DMS 273 (cell line): ENCODE measurements at regions not wholly inside any gene's neighbourhood (a gene's known extent, or its start where the extent isn't known, plus 50 kb on each side); places are given as distances from the start of the nearest gene placed in this dataset.
"Not testable (repeated sequence)": the region's sequence is repeated elsewhere in the genome, so short reads cannot be mapped to it uniquely, and the experiment has no call there.

ENCODE experiments used
- DNase-seq: peaks from one replicate; lab custom pipeline; 2025; ENCODE audit not compliant: unreplicated experiment; lab: John Stamatoyannopoulos, UW

DNA sequence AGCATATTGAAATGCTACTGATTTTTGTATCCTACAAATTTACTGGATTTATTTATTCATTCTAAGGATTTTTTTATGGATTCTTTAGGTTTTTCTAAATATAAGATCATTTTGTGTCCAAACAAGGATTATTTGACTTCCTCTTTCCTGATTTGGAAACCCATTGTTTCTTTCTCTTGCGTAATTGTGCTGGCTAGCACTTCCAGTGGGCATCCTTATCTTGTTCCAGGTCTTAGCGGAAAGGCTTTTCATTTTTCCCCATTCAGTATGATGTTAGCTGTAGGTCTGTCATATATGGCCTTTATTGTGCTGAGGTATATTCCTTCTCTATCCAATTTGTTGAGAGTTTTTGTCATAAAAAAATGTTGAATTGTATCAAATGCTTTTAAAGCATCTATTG lies 57.2 kb upstream of the RHOJ start:
- no peak for DNase-seq

DNA sequence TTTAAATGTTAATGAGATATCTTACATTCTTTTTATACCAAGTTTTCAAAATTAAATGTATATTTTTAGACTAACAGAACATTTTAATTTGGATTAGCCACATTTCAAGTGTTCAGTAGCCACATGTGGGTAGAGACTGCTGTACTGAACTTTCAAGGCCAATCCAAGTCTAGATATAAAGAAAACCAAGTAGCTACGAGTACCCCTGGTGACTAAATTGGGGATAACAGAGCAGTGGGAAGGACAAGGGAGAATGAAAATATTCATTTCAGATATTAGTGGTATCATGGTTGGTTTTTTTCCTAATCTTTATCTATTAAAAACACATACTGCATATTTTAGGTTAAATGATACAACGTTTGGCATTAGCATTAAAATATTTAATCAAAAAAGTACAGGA lies 69.4 kb upstream of the RHOJ start:
- peak; percentile 25 for DNase-seq

DNA sequence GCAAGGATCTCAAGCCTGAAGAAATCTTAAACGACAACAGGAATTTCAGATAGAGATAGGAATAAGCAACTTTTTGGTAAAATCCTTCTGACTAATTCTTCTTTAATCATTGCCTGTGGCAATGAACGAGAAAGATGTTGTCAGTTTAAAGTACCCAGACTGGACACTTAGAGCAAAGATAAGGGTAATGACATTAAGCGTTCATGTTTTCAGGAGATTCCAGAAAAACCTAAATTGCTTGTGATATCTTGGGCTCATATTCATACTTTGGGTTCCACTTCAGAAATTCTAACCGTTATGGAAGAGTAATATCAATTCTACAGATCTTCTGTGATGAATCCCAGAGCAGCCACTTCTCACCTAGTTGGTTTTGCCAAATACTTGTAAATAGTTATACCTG lies 73.7 kb upstream of the RHOJ start:
- DNase-seq = no peak

DNA sequence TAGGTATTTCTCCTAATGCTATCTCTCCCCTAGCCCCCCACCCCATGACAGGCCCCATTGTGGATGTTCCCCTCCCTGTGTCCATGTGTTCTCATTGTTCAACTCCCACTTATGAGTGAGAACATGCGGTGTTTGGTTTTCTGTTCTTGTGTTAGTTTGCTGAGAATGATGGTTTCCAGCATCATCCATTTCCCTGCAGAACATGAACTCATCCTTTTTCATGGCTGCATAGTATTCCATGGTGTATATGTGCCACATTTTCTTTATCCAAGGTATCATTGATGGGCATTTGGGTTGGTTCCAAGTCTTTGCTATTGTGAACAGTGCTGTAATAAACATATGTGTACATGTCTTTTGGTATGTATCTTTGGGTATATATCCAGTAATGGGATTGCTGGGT lies 61.2 kb upstream of the KCNH5 start:
- DNase-seq = not testable (repeated sequence)

DNA sequence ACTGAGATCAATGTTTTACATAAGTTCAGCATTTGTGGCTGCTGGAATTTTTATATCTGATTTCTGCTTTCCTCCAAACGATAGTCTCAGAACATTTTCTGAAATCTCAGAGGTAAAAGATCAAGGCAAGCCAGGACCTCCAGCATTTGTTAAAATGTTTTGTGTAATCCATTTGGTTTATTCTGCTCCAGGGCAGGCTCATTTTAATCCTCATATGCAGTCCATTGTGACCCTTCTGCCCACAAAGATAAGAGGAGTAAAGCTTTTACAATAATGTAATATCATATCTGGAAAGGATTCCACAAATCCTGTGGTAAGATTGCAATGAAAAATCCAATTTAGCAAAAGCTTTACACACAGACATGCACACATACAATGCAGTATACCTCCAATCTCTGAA lies 55.3 kb upstream of the KCNH5 start:
- DNase-seq = no peak

DNA sequence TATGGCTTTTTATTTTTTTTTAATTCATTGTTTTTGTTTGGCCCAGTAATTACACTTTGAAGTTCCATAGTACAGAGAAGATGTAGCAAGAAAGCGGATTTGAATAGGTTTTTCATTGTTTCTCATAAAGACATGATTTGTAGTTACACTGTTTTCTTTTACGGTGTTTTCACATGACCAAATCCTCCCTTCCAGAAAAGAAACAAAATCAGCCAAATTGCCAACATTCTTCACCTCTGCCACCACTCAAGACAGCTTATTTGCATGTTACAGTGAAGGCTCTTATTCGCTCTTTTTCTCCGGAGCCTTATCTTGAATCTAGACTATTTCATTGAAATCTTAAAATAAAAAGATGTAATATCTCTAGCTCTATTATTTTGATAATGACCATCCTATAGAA lies 50.9 kb upstream of the KCNH5 start:
- DNase-seq = no peak
